ENCODE measurements at regions not wholly inside any gene's neighbourhood (a gene's known extent, or its start where the extent isn't known, plus 50 kb on each side); places are given as distances from the start of the nearest gene placed in this dataset.

- DNase-seq = no peak
These were observed 307.8 kb downstream of the NR2F1-AS1 start for GRCh38 chr5:93273176-93273575.

GRCh38 chr5:93272108-93272507 is 308.9 kb downstream of the NR2F1-AS1 start:
- no peak for DNase-seq

- DNase-seq = no peak
These were observed 313.3 kb downstream of the NR2F1-AS1 start for GRCh38 chr5:93267736-93268135.

- DNase-seq = no peak
These were observed 313.7 kb downstream of the NR2F1-AS1 start for GRCh38 chr5:93267276-93267675.

- DNase-seq = no peak
These were observed 323.4 kb downstream of the NR2F1-AS1 start for GRCh38 chr5:93257616-93258015.

- DNase-seq = no peak
These were observed 325.2 kb downstream of the NR2F1-AS1 start for GRCh38 chr5:93255796-93256195.

GRCh38 chr5:93252165-93252564 is 328.9 kb downstream of the NR2F1-AS1 start:
- DNase-seq = no peak

GRCh38 chr5:93251347-93251746 is 329.7 kb downstream of the NR2F1-AS1 start:
- no peak for DNase-seq

GRCh38 chr5:93250424-93250823 is 330.6 kb downstream of the NR2F1-AS1 start:
- no peak for DNase-seq

- DNase-seq = peak; percentile 19
These were observed 331.2 kb downstream of the NR2F1-AS1 start for GRCh38 chr5:93249651-93250289.

- no peak for DNase-seq
These were observed 333.9 kb downstream of the NR2F1-AS1 start for GRCh38 chr5:93247105-93247504.

- peak; percentile 84 for DNase-seq
These were observed 334.7 kb downstream of the NR2F1-AS1 start for GRCh38 chr5:93246090-93246855.

GRCh38 chr5:93245226-93245625 is 335.8 kb downstream of the NR2F1-AS1 start:
- DNase-seq = no peak

GRCh38 chr5:93243481-93243880 is 337.5 kb downstream of the NR2F1-AS1 start:
- no peak for DNase-seq

GRCh38 chr5:93240228-93240834 is 340.7 kb downstream of the NR2F1-AS1 start:
- DNase-seq = no peak

GRCh38 chr5:93236807-93237421 is 344.1 kb downstream of the NR2F1-AS1 start:
- no peak for DNase-seq

GRCh38 chr5:93235761-93236160 is 345.3 kb downstream of the NR2F1-AS1 start:
- no peak for DNase-seq

GRCh38 chr5:93226202-93226735 is 354.8 kb downstream of the NR2F1-AS1 start:
- DNase-seq = no peak

- no peak for DNase-seq
These were observed 355.3 kb downstream of the NR2F1-AS1 start for GRCh38 chr5:93225748-93226147.

GRCh38 chr5:93224624-93225023 is 356.4 kb downstream of the NR2F1-AS1 start:
- no peak for DNase-seq

- DNase-seq = no peak
These were observed 359.2 kb downstream of the NR2F1-AS1 start for GRCh38 chr5:93221773-93222172.

GRCh38 chr5:93220431-93220830 is 360.6 kb downstream of the NR2F1-AS1 start:
- no peak for DNase-seq

- DNase-seq = no peak
These were observed 361.3 kb downstream of the NR2F1-AS1 start for GRCh38 chr5:93219641-93220145.

Data from right hindlimb (tissue), 1 donor.